ENCODE measurements at regions not wholly inside any gene's neighbourhood (a gene's known extent, or its start where the extent isn't known, plus 50 kb on each side); places are given as distances from the start of the nearest gene placed in this dataset.

DNA sequence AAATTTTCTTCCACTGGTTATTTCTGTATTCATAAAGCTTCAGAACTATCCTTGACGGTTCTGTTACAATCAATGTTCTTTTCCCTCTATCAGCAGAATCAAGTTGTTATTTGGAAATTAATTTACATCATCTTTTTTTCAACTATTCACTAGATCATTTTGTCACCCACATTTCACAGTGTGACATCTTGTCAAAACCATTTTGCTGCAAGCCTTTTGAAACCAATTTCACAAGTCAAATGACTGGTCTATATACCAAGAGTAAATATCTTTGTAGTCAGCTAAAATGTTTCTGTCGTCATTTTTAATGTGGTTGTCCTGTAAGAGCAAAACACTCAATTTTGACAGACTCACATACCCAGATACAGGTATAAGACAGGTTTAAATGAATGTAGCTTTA is 984.3 kb upstream of the TYRP1 start:
- Histone ChIP-seq H3K4me3 (no peak overlapping the region), H3K27ac (no peak overlapping the region), H3K4me1 (no peaks in the 10 kb centered on the region), H3K4me2 (no peak overlapping the region), H3K9me3 (no peaks in the 10 kb centered on the region)
- 0% methylated on average over 2 of the region's 2 CpGs for WGBS (ENCODE audit: missing lambda C conversion rate)
- no peak for DNase-seq (ENCODE audit: low read depth in 1 of 2, low spot score in 1 of 2)
- no peak for ATAC-seq
- TF ChIP-seq, protein P1, sequence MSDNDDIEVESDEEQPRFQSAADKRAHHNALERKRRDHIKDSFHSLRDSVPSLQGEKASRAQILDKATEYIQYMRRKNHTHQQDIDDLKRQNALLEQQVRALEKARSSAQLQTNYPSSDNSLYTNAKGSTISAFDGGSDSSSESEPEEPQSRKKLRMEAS (IDR thresholded peaks at IDR 0.05), result no peak
- TF ChIP-seq, protein P2, sequence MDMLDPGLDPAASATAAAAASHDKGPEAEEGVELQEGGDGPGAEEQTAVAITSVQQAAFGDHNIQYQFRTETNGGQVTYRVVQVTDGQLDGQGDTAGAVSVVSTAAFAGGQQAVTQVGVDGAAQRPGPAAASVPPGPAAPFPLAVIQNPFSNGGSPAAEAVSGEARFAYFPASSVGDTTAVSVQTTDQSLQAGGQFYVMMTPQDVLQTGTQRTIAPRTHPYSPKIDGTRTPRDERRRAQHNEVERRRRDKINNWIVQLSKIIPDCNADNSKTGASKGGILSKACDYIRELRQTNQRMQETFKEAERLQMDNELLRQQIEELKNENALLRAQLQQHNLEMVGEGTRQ (IDR thresholded peaks at IDR 0.05), result no peak
- TF ChIP-seq JUNB (IDR thresholded peaks at IDR 0.05), result no peak
- TF ChIP-seq NR3C1 (IDR thresholded peaks at IDR 0.05), result no peak
- TF ChIP-seq, protein P3, sequence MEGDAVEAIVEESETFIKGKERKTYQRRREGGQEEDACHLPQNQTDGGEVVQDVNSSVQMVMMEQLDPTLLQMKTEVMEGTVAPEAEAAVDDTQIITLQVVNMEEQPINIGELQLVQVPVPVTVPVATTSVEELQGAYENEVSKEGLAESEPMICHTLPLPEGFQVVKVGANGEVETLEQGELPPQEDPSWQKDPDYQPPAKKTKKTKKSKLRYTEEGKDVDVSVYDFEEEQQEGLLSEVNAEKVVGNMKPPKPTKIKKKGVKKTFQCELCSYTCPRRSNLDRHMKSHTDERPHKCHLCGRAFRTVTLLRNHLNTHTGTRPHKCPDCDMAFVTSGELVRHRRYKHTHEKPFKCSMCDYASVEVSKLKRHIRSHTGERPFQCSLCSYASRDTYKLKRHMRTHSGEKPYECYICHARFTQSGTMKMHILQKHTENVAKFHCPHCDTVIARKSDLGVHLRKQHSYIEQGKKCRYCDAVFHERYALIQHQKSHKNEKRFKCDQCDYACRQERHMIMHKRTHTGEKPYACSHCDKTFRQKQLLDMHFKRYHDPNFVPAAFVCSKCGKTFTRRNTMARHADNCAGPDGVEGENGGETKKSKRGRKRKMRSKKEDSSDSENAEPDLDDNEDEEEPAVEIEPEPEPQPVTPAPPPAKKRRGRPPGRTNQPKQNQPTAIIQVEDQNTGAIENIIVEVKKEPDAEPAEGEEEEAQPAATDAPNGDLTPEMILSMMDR (IDR thresholded peaks at IDR 0.05), result no peak
- no peak for TF ChIP-seq HOXB5 (CRISPR knock-in tag; IDR thresholded peaks at IDR 0.05)
- no peak for TF ChIP-seq CEBPB (IDR thresholded peaks at IDR 0.05)
- TF ChIP-seq, protein P4, sequence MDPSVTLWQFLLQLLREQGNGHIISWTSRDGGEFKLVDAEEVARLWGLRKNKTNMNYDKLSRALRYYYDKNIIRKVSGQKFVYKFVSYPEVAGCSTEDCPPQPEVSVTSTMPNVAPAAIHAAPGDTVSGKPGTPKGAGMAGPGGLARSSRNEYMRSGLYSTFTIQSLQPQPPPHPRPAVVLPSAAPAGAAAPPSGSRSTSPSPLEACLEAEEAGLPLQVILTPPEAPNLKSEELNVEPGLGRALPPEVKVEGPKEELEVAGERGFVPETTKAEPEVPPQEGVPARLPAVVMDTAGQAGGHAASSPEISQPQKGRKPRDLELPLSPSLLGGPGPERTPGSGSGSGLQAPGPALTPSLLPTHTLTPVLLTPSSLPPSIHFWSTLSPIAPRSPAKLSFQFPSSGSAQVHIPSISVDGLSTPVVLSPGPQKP (IDR thresholded peaks at IDR 0.05; ENCODE audit: low read depth, low read length), result no peak
- TF ChIP-seq FOSB (CRISPR knock-in tag; IDR thresholded peaks at IDR 0.05), result no peak
- TF ChIP-seq NFE2L2 (conservative IDR thresholded peaks at IDR 0.05; ENCODE audit: low read length), result no peak
- TF ChIP-seq KDM5A (IDR thresholded peaks at IDR 0.05), result no peak
- no peak for TF ChIP-seq EHMT2 (IDR thresholded peaks at IDR 0.05; ENCODE audit: low read depth)
- no peak for TF ChIP-seq CHD4 (IDR thresholded peaks at IDR 0.05; ENCODE audit: borderline replicate concordance)
- TF ChIP-seq HEYL (CRISPR knock-in tag; IDR thresholded peaks at IDR 0.05), result no peak
- TF ChIP-seq, protein P5, sequence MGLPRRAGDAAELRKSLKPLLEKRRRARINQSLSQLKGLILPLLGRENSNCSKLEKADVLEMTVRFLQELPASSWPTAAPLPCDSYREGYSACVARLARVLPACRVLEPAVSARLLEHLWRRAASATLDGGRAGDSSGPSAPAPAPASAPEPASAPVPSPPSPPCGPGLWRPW (IDR thresholded peaks at IDR 0.05), result no peak
- no peak for FAIRE-seq
- POLR2A ChIA-PET, result no interaction called here
- CTCF ChIA-PET, result no interaction called here

DNA sequence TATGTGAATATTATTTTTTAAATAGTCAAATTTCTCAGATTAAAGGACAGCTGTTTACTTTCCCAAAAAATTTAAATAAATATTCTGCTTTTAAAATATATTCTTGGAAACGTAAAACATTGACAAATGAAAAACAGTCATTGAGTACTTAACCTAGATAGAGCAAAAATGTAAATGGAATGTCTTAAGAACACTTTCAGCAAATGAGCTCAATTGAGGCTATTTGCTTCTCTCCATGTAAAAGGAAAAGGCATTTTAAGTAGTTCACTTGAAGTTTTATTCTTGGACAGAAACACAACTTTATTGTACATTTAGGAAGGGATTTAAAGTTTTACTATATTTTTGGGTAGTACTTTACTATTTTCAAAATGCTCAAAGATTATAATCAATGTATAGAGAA is 983.6 kb upstream of the TYRP1 start:
- FAIRE-seq, result no peak
- CTCF ChIA-PET, result no interaction called here
- TF ChIP-seq, protein P6, sequence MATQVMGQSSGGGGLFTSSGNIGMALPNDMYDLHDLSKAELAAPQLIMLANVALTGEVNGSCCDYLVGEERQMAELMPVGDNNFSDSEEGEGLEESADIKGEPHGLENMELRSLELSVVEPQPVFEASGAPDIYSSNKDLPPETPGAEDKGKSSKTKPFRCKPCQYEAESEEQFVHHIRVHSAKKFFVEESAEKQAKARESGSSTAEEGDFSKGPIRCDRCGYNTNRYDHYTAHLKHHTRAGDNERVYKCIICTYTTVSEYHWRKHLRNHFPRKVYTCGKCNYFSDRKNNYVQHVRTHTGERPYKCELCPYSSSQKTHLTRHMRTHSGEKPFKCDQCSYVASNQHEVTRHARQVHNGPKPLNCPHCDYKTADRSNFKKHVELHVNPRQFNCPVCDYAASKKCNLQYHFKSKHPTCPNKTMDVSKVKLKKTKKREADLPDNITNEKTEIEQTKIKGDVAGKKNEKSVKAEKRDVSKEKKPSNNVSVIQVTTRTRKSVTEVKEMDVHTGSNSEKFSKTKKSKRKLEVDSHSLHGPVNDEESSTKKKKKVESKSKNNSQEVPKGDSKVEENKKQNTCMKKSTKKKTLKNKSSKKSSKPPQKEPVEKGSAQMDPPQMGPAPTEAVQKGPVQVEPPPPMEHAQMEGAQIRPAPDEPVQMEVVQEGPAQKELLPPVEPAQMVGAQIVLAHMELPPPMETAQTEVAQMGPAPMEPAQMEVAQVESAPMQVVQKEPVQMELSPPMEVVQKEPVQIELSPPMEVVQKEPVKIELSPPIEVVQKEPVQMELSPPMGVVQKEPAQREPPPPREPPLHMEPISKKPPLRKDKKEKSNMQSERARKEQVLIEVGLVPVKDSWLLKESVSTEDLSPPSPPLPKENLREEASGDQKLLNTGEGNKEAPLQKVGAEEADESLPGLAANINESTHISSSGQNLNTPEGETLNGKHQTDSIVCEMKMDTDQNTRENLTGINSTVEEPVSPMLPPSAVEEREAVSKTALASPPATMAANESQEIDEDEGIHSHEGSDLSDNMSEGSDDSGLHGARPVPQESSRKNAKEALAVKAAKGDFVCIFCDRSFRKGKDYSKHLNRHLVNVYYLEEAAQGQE (IDR thresholded peaks at IDR 0.05), result no peak
- no peak for TF ChIP-seq ESRRA (IDR thresholded peaks at IDR 0.05; ENCODE audit: borderline replicate concordance, low read length)
- no peak for TF ChIP-seq BHLHE40 (IDR thresholded peaks at IDR 0.05; ENCODE audit: low read depth, low read length)
- TF ChIP-seq ZFP36 (IDR thresholded peaks at IDR 0.05; ENCODE audit: borderline replicate concordance, partially characterized antibody), result no peak
- TF ChIP-seq ZC3H11A (IDR thresholded peaks at IDR 0.05), result no peak
- TF ChIP-seq, protein P3 (IDR thresholded peaks at IDR 0.05), result no peak
- TF ChIP-seq, protein P7, sequence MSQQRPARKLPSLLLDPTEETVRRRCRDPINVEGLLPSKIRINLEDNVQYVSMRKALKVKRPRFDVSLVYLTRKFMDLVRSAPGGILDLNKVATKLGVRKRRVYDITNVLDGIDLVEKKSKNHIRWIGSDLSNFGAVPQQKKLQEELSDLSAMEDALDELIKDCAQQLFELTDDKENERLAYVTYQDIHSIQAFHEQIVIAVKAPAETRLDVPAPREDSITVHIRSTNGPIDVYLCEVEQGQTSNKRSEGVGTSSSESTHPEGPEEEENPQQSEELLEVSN (IDR thresholded peaks at IDR 0.05; ENCODE audit: borderline replicate concordance, low read depth), result no peak
- no peak for TF ChIP-seq HOXB13 (CRISPR knock-in tag; IDR thresholded peaks at IDR 0.05; ENCODE audit: low read depth)
- TF ChIP-seq CBX8 (IDR thresholded peaks at IDR 0.05), result no peak
- no peak for TF ChIP-seq EHF (CRISPR knock-in tag; IDR thresholded peaks at IDR 0.05)
- no peak for TF ChIP-seq TFCP2L1 (CRISPR knock-in tag; IDR thresholded peaks at IDR 0.05)
- no peak for TF ChIP-seq POLR2A (IDR thresholded peaks at IDR 0.05; ENCODE audit: low read length)
- TF ChIP-seq, protein P8, sequence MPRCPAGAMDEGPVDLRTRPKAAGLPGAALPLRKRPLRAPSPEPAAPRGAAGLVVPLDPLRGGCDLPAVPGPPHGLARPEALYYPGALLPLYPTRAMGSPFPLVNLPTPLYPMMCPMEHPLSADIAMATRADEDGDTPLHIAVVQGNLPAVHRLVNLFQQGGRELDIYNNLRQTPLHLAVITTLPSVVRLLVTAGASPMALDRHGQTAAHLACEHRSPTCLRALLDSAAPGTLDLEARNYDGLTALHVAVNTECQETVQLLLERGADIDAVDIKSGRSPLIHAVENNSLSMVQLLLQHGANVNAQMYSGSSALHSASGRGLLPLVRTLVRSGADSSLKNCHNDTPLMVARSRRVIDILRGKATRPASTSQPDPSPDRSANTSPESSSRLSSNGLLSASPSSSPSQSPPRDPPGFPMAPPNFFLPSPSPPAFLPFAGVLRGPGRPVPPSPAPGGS (IDR thresholded peaks at IDR 0.05), result no peak
- TF ChIP-seq MYC (IDR thresholded peaks at IDR 0.05; ENCODE audit: borderline replicate concordance, low read length), result no peak

More for the DNA sequence above, 983.6 kb upstream of the TYRP1 start:
- Histone ChIP-seq H3K4me2 (no peak overlapping the region), H3K4me1 (no peaks in the 10 kb centered on the region), H3K9me3 (no peaks in the 10 kb centered on the region), H3K4me3 (no peak overlapping the region), H3K27ac (no peak overlapping the region)
- WGBS (ENCODE audit: missing lambda C conversion rate), result 4% methylated on average over 1 of the region's 1 CpG
- no peak for ATAC-seq
- POLR2A ChIA-PET, result no interaction called here
- no peak for DNase-seq (ENCODE audit: low read depth in 1 of 2, low spot score in 1 of 2)

All from A549 (cell line).